Keratinocyte (primary cell): ENCODE measurements at regions not wholly inside any gene's neighbourhood (a gene's known extent, or its start where the extent isn't known, plus 50 kb on each side); places are given as distances from the start of the nearest gene placed in this dataset.

Experiments
- DNase-seq: peaks from one replicate; pipeline ENCODE4 v3.0.0-alpha.2; 2011; ENCODE audit warnings: low read depth, missing footprints, low spot score
- FAIRE-seq: peaks from 2 replicates; lab custom pipeline; 2011; peaks lifted over from hg19 to GRCh38; lab: Jason Lieb, UNC
- H2AFZ ChIP-seq: 2 replicates; pipeline ENCODE4 v1.6.0; 2012; ENCODE audit warnings: low read length, control low read depth, inconsistent platforms; ENCODE audit not compliant: control insufficient read depth
- H3K27ac ChIP-seq: 2 replicates; pipeline ENCODE4 v1.5.1; 2011; ENCODE audit warnings: low read length; ENCODE audit not compliant: control insufficient read depth, insufficient read depth
- H3K27me3 ChIP-seq: 3 replicates; pipeline ENCODE4 v1.6.0; 2011; ENCODE audit warnings: low read length; ENCODE audit not compliant: control insufficient read depth, insufficient read depth; ENCODE audit errors: extremely low read depth
- H3K36me3 ChIP-seq, 2 experiments: 2 replicates in 1 of 2; 3 replicates in 1 of 2; pipeline ENCODE4 v1.5.1; 2011; ENCODE audit warnings: low read length in 2 of 2, mild to moderate bottlenecking in 1 of 2; ENCODE audit not compliant: control insufficient read depth in 2 of 2, insufficient read depth in 2 of 2; ENCODE audit errors: extremely low read depth in 1 of 2
- H3K4me1 ChIP-seq: 3 replicates; pipeline ENCODE4 v1.5.1; 2011; ENCODE audit warnings: low read length; ENCODE audit not compliant: control insufficient read depth, insufficient read depth; ENCODE audit errors: extremely low read depth
- H3K4me2 ChIP-seq: 3 replicates; pipeline ENCODE4 v1.6.0; 2011; ENCODE audit warnings: low read depth, low read length; ENCODE audit not compliant: control insufficient read depth, insufficient read depth; ENCODE audit errors: extremely low read depth
- H3K4me3 ChIP-seq, 3 experiments: fragments of 200-600 bp in 1 of 3; sonication (generic) in 1 of 3; 2 replicates in 2 of 3; 3 replicates in 1 of 3; pipeline ENCODE4 v1.5.1; 2011 to 2016; ENCODE audit warnings: low read length in 3 of 3, mild to moderate bottlenecking in 3 of 3, control low read depth in 2 of 3, inconsistent platforms in 1 of 3, low read depth in 1 of 3, mixed read lengths in 1 of 3, mixed run types in 1 of 3, moderate library complexity in 1 of 3; ENCODE audit not compliant: control insufficient read depth in 2 of 3, insufficient read depth in 2 of 3; ENCODE audit errors: extremely low read depth in 1 of 3
- H3K79me2 ChIP-seq: 2 replicates; pipeline ENCODE4 v1.6.0; 2012; ENCODE audit warnings: low read length; ENCODE audit not compliant: control insufficient read depth, insufficient read depth
- H3K9ac ChIP-seq: 3 replicates; pipeline ENCODE4 v1.6.0; 2011; ENCODE audit warnings: low read length; ENCODE audit not compliant: control insufficient read depth, insufficient read depth; ENCODE audit errors: extremely low read depth
- H3K9me1 ChIP-seq: 3 replicates; pipeline ENCODE4 v1.6.0; 2011; ENCODE audit warnings: low read length; ENCODE audit not compliant: control insufficient read depth, insufficient read depth; ENCODE audit errors: extremely low read depth
- H3K9me3 ChIP-seq: 2 replicates; pipeline ENCODE4 v1.5.1; 2012; ENCODE audit warnings: low read depth, low read length; ENCODE audit not compliant: control insufficient read depth
- H4K20me1 ChIP-seq: 3 replicates; pipeline ENCODE4 v1.6.0; 2011; ENCODE audit warnings: low read length; ENCODE audit not compliant: control insufficient read depth, insufficient read depth; ENCODE audit errors: extremely low read depth
- EZH2 ChIP-seq: IDR thresholded peaks from one replicate; pipeline ENCODE4 v1.6.1; 2012; ENCODE audit warnings: inconsistent platforms, mild to moderate bottlenecking, low read length, moderate library complexity
- dilution Hi-C: fragments of 300-500 bp; cut with MboI; formaldehyde crosslinking; loops from one replicate; pipeline ENCODE4 v1.7.0; 2020; ENCODE audit warnings: low sequenced_read_pairs; ENCODE audit not compliant: extremely low pct_ligation_motif_present
- TF ChIP-seq, protein P1 (sequence below), 3 experiments: IDR thresholded peaks in 1 of 3; conservative IDR thresholded peaks in 1 of 3; optimal IDR thresholded peaks in 1 of 3; 2 replicates in 2 of 3; 3 replicates in 1 of 3; pipeline versions ENCODE3 to v1.5.1; 2011; ENCODE audit warnings: low read length in 3 of 3, mild to moderate bottlenecking in 3 of 3, moderate library complexity in 2 of 3, control low read depth in 1 of 3, inconsistent platforms in 1 of 3; ENCODE audit not compliant: insufficient read depth in 2 of 3; ENCODE audit errors: extremely low read depth in 1 of 3

DNA sequence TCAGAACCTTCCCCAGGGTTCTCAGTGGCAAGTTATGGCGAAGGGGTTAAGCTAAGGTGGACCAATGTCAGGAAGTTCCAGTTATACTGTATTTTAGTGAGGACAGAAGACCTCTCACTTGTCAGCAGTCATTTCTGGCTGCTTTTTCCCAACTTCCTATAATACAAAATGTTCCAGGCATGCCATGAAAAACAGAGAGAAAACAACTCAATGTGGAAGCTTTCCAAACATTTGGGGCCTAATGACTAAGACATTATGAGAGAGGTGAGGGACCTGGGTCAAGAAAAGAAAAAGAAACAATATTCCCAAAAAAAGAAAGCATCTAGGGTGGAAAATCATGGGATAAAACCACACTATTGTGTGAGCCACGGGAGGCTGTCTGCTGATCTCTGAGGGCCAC is 99.9 kb upstream of the MAP3K4 start:
- TF ChIP-seq, protein P1, sequence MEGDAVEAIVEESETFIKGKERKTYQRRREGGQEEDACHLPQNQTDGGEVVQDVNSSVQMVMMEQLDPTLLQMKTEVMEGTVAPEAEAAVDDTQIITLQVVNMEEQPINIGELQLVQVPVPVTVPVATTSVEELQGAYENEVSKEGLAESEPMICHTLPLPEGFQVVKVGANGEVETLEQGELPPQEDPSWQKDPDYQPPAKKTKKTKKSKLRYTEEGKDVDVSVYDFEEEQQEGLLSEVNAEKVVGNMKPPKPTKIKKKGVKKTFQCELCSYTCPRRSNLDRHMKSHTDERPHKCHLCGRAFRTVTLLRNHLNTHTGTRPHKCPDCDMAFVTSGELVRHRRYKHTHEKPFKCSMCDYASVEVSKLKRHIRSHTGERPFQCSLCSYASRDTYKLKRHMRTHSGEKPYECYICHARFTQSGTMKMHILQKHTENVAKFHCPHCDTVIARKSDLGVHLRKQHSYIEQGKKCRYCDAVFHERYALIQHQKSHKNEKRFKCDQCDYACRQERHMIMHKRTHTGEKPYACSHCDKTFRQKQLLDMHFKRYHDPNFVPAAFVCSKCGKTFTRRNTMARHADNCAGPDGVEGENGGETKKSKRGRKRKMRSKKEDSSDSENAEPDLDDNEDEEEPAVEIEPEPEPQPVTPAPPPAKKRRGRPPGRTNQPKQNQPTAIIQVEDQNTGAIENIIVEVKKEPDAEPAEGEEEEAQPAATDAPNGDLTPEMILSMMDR (optimal IDR thresholded peaks at IDR 0.05 in 1 of 3, IDR thresholded peaks at IDR 0.05 in 1 of 3, conservative IDR thresholded peaks at IDR 0.05 in 1 of 3; ENCODE audit: extremely low read depth in 1 of 3, insufficient read depth in 2 of 3, low read length in 3 of 3), result no peak
- no peak for TF ChIP-seq EZH2
- DNase-seq, result no peak
- H3K4me3 ChIP-seq, result no peak overlapping the region
- H3K79me2 ChIP-seq, result no peaks in the 10 kb centered on the region
- H3K4me1 ChIP-seq, result no peaks in the 10 kb centered on the region
- no peak overlapping the region for H2AFZ ChIP-seq
- H3K9me1 ChIP-seq, result no peaks in the 10 kb centered on the region
- no peaks in the 10 kb centered on the region for H4K20me1 ChIP-seq
- H3K36me3 ChIP-seq, result no peaks in the 10 kb centered on the region
- dilution Hi-C loops, result no loop called here
- H3K27ac ChIP-seq, result no peak overlapping the region
- no peak overlapping the region for H3K4me2 ChIP-seq
- no peak overlapping the region for H3K9ac ChIP-seq
- FAIRE-seq, result no peak
- no peaks in the 10 kb centered on the region for H3K27me3 ChIP-seq
- H3K9me3 ChIP-seq, result no peaks in the 10 kb centered on the region

DNA sequence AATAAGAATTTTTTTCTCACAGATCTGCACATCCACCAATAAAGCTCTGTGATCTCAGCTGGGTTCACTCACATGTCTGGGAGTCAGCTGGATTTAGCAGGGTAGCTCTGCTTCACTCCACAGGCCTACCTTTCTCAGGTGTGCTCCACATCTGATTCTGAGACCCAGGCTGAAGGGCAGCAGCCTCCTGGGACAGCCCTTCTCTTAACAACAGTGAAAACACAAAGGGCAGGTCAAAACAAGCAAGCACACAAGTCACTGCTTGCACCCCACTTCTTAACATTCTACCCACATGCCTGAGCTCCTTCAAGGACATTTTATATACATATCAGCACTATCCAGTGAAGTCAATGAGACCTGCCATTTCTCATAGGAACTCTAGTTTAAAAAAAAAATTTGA is 96.0 kb upstream of the MAP3K4 start:
- dilution Hi-C loops, result no loop called here
- FAIRE-seq (peak; percentile 96), DNase-seq (peak; percentile 13)
- Histone ChIP-seq H2AFZ (no peak overlapping the region), H4K20me1 (no peaks in the 10 kb centered on the region), H3K27ac (no peak overlapping the region), H3K79me2 (no peaks in the 10 kb centered on the region), H3K9me1 (no peaks in the 10 kb centered on the region), H3K4me3 (no peak overlapping the region), H3K27me3 (no peaks in the 10 kb centered on the region), H3K4me2 (no peak overlapping the region), H3K9me3 (no peaks in the 10 kb centered on the region), H3K36me3 (no peaks in the 10 kb centered on the region), H3K9ac (no peak overlapping the region), H3K4me1 (no peaks in the 10 kb centered on the region)
- TF ChIP-seq EZH2, result no peak
- TF ChIP-seq, protein P1 (optimal IDR thresholded peaks at IDR 0.05 in 1 of 3, IDR thresholded peaks at IDR 0.05 in 1 of 3, conservative IDR thresholded peaks at IDR 0.05 in 1 of 3; ENCODE audit: extremely low read depth in 1 of 3, insufficient read depth in 2 of 3, low read length in 3 of 3), result no peak
